Left renal cortex interstitium (tissue), 4 donors: ENCODE measurements at regions not wholly inside any gene's neighbourhood (a gene's known extent, or its start where the extent isn't known, plus 50 kb on each side); places are given as distances from the start of the nearest gene placed in this dataset.
"Not testable (repeated sequence)": the region's sequence is repeated elsewhere in the genome, so short reads cannot be mapped to it uniquely, and the experiment has no call there.

Source experiments
- DNase-seq, 4 donors: peaks; one replicate each; pipeline ENCODE4 v3.0.0-alpha.2; 2013; ENCODE audit warnings: low read depth in 4 of 4, low spot score in 2 of 4, missing footprints in 1 of 4

GRCh38 chr11:97772705-97773104 is 1248.0 kb upstream of the CNTN5 start:
- DNase-seq: no peak

- not testable (repeated sequence) for DNase-seq
Observed at GRCh38 chr11:97784388-97784787, 1236.4 kb upstream of the CNTN5 start.

DNA sequence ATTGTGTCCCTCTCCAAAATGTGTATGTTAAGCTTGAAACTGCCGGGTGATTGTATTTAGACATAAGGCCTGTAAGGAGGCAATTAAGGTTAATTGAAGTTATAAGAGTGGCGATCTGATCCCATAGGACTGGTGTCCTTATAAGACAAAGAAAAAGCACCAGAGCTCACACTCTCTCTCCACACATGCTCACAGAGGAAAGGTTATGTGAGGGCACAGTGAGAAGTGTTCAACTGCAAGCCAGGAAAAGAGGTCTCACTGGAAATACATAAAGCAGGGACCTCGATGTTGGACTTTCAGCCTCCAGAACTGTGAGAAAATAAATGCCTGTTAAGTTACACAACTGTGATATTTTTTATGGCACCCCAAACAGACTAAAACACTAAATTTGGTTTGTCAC is 1233.8 kb upstream of the CNTN5 start:
- DNase-seq: no peak

- no peak for DNase-seq
Observed at GRCh38 chr11:97794876-97795275, 1225.9 kb upstream of the CNTN5 start.

GRCh38 chr11:97800891-97801290 is 1219.9 kb upstream of the CNTN5 start:
- DNase-seq: no peak

- DNase-seq: no peak
Observed at GRCh38 chr11:97814325-97814959, 1206.3 kb upstream of the CNTN5 start.

GRCh38 chr11:97815667-97816066 is 1205.1 kb upstream of the CNTN5 start:
- DNase-seq: no peak

GRCh38 chr11:97832451-97832850 is 1188.3 kb upstream of the CNTN5 start:
- no peak for DNase-seq

DNA sequence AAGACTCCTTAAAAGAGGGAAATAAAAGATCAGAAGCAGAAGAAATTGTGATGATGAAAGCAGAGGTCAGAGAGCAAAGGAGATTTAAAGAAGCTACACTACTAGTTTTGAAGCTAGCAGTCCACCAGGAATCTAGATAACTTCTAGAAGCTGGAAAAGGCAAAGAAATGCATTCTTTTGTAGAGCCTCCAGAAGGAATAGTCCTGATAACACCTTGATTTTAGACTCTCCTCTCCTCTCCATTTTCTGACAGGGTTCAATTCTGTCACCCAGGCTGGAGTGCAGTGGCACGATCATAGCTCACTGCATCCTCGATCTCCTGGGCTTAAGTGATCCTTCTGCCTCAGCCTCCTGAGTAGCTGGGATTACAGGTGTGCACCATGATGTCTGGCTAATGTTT is 1187.3 kb upstream of the CNTN5 start:
- no peak for DNase-seq

- DNase-seq: no peak
Observed at GRCh38 chr11:97844016-97844415, 1176.7 kb upstream of the CNTN5 start.

DNA sequence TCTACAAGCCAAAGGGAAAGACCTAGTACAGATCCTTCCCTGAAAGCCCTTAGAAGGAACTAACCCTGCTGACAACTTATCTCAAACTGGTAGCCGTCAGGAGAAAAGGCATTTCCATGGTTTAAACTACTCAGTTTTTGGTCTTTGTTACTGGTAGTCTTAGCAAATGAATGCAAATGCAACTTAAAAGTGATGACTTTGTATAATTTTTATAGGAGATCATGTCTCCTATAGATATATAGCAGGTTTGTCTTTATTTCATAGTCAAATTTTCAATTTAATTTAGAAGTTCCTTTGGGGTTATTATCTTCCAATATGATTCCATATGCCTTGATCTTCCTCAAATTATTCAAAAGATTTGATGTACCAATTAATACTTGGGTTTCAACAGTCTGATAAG is 1173.0 kb upstream of the CNTN5 start:
- no peak for DNase-seq

DNA sequence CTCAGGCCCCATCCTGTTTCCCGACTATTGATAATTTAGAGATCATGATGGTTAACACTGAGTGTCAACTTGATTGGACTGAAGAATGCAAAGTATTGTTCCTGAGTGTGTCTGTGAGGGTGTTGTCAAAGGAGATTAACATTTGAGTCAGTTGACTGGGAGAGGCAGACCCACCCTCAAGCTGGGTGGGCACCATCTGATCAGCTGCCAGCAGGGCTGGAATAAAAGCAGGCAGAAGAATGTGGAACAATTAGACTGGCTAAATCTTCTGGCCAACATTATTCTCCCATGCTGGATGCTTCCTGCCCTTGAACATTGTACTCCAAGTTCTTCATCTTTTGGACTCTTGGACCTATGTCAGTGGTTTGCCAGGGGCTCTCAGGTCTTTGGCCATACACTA is 1170.0 kb upstream of the CNTN5 start:
- no peak for DNase-seq

- no peak for DNase-seq
Observed at GRCh38 chr11:97854357-97854756, 1166.4 kb upstream of the CNTN5 start.

GRCh38 chr11:97854877-97855276 is 1165.9 kb upstream of the CNTN5 start:
- no peak for DNase-seq

DNA sequence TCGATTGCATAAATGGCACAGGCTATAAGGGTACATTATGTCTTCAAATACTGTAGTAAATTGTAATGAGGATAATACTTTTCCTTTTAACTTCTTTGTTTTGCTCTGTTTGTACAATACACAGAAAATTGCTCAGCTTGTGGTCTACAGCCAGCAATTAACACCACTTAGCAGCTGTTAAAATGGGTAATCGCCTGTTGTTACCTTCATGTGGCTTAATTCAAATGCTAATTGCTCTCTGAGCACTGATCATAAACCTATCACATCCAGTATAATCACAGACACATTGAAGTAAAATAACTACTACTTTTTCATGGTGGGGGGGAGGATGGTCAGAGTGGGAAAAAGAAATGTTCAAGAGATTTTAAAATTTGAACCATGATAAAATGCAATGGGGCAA is 1164.1 kb upstream of the CNTN5 start:
- DNase-seq: no peak

GRCh38 chr11:97860237-97860636 is 1160.5 kb upstream of the CNTN5 start:
- no peak for DNase-seq

DNA sequence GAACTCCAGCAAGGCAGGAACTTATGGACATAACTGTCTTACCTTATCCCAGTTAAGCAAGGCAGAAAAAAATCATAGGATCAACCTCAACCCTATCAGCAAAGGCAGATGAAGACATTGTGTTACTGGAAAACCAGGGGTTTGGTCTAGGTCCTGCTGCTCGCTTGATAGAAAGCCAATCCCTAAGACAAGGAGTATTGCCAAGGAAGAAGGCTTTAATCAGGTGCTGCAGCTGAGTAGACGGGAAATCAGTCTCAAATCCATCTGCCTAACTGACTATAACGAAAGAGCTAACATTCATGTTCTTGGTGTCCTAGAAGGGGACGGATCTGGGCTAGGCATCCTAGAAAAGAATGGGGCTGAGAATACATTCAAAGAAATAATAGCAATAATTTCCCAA is 1158.7 kb upstream of the CNTN5 start:
- no peak for DNase-seq

- no peak for DNase-seq
Observed at GRCh38 chr11:97865424-97866012, 1155.2 kb upstream of the CNTN5 start.

- no peak for DNase-seq
Observed at GRCh38 chr11:97871816-97872215, 1148.9 kb upstream of the CNTN5 start.

- DNase-seq: no peak
Observed at GRCh38 chr11:97880209-97880608, 1140.5 kb upstream of the CNTN5 start.

DNA sequence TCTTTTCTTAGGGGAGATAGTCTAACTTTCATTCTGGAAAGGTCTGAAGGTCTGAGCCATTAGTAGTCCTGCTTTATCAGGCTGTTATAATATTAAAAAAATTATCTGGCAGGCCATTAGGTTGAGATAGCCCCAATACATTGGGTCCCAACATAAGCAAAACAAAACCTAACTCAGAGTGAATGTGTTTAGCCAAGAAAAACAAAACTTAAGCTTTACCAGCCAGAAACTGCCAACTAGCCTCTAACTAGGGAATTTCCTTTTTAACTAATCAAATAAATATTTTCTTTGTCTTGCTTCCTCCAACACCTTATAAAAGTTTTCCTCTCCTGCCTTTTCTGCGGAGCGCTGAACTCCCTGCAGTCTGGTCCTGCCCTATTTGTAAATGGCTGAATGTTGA is 1137.7 kb upstream of the CNTN5 start:
- no peak for DNase-seq

- no peak for DNase-seq
Observed at GRCh38 chr11:97888641-97889040, 1132.1 kb upstream of the CNTN5 start.

DNA sequence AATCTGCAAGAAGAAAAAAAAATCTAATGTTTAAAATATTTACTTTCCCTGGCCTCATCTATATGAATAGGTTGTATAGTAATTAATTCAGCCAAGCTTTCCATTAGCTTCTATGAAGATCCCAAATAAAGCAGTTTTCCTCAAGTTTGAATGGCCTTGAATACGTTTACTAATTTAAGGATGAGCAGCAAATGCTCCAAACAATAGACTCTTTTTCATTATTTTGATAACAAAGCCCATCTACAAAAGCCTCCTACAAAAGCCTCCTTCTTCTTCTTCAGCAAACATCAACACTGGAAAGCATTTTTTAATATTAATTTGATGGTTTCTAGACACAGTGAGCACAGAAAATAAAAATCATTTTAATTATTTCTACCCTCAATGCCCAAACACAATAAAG is 1130.3 kb upstream of the CNTN5 start:
- no peak for DNase-seq
